Testis (tissue), 2 donors: ENCODE measurements at regions not wholly inside any gene's neighbourhood (a gene's known extent, or its start where the extent isn't known, plus 50 kb on each side); places are given as distances from the start of the nearest gene placed in this dataset.

Experiments used
- DNase-seq: peaks from one replicate; pipeline ENCODE4 v3.0.0-alpha.2; 2019
- H3K27ac ChIP-seq, 2 donors: fragments of 200-600 bp; sonication (generic); one replicate each; pipeline ENCODE4 v1.5.1; 2019
- H3K27me3 ChIP-seq: fragments of 200-600 bp; sonication (generic); one replicate; pipeline ENCODE4 v1.5.1; 2019
- H3K36me3 ChIP-seq: fragments of 200-600 bp; sonication (generic); one replicate; pipeline ENCODE4 v1.5.1; 2017; ENCODE audit warnings: low read depth; ENCODE audit errors: missing control alignments
- H3K4me1 ChIP-seq: fragments of 200-600 bp; sonication (generic); one replicate; pipeline ENCODE4 v1.5.1; 2019
- H3K4me3 ChIP-seq, 2 donors: fragments of 200-600 bp; sonication (generic); one replicate each; pipeline ENCODE4 v1.5.1; 2017 to 2019
- H3K9me3 ChIP-seq: fragments of 200-600 bp; sonication (generic); one replicate; pipeline ENCODE4 v1.5.1; 2017
- CTCF ChIP-seq, 3 experiments: fragments of 450-650 bp in 2 of 3; fragments of 200-600 bp in 1 of 3; sonication (generic) in 1 of 3; IDR thresholded peaks; one replicate each; pipeline ENCODE4 v1.5.1; 2016 to 2019; ENCODE audit warnings: antibody characterized with exemption in 3 of 3, mild to moderate bottlenecking in 2 of 3, moderate library complexity in 1 of 3
- POLR2A ChIP-seq: fragments of 450-650 bp; IDR thresholded peaks from one replicate; pipeline ENCODE4 v1.6.1; 2017; ENCODE audit warnings: antibody characterized with exemption, mild to moderate bottlenecking, moderate library complexity
- WGBS, 2 donors: methylation state at CpG; one replicate each; pipeline ENCODE4 v1.1.5; 2018; 5-methylcytosine and 5-hydroxymethylcytosine counted together
- intact Hi-C: fragments of 100-400 bp; cut with DNase I; formaldehyde crosslinking; loops from one replicate; pipeline ENCODE4 v1.15.1; 2023; ENCODE audit warnings: low total_unique reads

GRCh38 chr1:60402216-60402615, 328.6 kb upstream of the C1orf87 start:
- H3K27ac ChIP-seq = no peak overlapping the region
- 87 to 95% methylated on average over 3 of the region's 3 CpGs for WGBS, 2 donors
- no peaks in the 10 kb centered on the region for H3K27me3 ChIP-seq
- intact Hi-C loops = no loop called here
- TF ChIP-seq POLR2A = no peak
- TF ChIP-seq CTCF (IDR thresholded peaks at IDR 0.05) = no peak
- no peaks in the 10 kb centered on the region for H3K9me3 ChIP-seq
- DNase-seq = no peak
- no peaks in the 10 kb centered on the region for H3K4me1 ChIP-seq
- no peak overlapping the region for H3K4me3 ChIP-seq
- no peaks in the 10 kb centered on the region for H3K36me3 ChIP-seq

GRCh38 chr1:60394436-60394835, 320.9 kb upstream of the C1orf87 start:
- H3K36me3 ChIP-seq = no peaks in the 10 kb centered on the region
- DNase-seq = no peak
- 85 to 87% methylated on average over 3 of the region's 3 CpGs for whole genome bisulfite sequencing, 2 donors

GRCh38 chr1:60390593-60391282, 317.2 kb upstream of the C1orf87 start:
- WGBS, 2 donors = 86 to 92% methylated on average over 3 of the region's 3 CpGs
- intact Hi-C loops = no loop called here
- no peak for DNase-seq

More at GRCh38 chr1:60394436-60394835, 320.9 kb upstream of the C1orf87 start:
- intact Hi-C loops = no loop called here
- Histone ChIP-seq H3K27ac (no peak overlapping the region), H3K4me1 (no peaks in the 10 kb centered on the region), H3K9me3 (no peaks in the 10 kb centered on the region), H3K4me3 (no peak overlapping the region), H3K27me3 (no peaks in the 10 kb centered on the region)
- no peak for TF ChIP-seq POLR2A
- TF ChIP-seq CTCF (IDR thresholded peaks at IDR 0.05) = no peak

GRCh38 chr1:60388092-60388987, 314.8 kb upstream of the C1orf87 start:
- H3K4me3 ChIP-seq = no peak overlapping the region
- WGBS, 2 donors = 72 to 83% methylated on average over 7 of the region's 7 CpGs
- H3K36me3 ChIP-seq = no peaks in the 10 kb centered on the region
- no peaks in the 10 kb centered on the region for H3K9me3 ChIP-seq
- H3K4me1 ChIP-seq = no peaks in the 10 kb centered on the region
- intact Hi-C loops = no loop called here
- no peak for DNase-seq
- TF ChIP-seq CTCF (IDR thresholded peaks at IDR 0.05) (no peak), POLR2A (no peak)
- no peaks in the 10 kb centered on the region for H3K27me3 ChIP-seq
- no peak overlapping the region for H3K27ac ChIP-seq

More at GRCh38 chr1:60390593-60391282, 317.2 kb upstream of the C1orf87 start:
- no peaks in the 10 kb centered on the region for H3K4me1 ChIP-seq
- no peaks in the 10 kb centered on the region for H3K27me3 ChIP-seq
- H3K4me3 ChIP-seq = no peak overlapping the region
- H3K27ac ChIP-seq = no peak overlapping the region
- TF ChIP-seq POLR2A = no peak
- TF ChIP-seq CTCF (IDR thresholded peaks at IDR 0.05) = no peak
- no peaks in the 10 kb centered on the region for H3K36me3 ChIP-seq
- no peaks in the 10 kb centered on the region for H3K9me3 ChIP-seq
